GM21576 (cell line): ENCODE measurements at regions not wholly inside any gene's neighbourhood (a gene's known extent, or its start where the extent isn't known, plus 50 kb on each side); places are given as distances from the start of the nearest gene placed in this dataset.
"Not testable (repeated sequence)": the region's sequence is repeated elsewhere in the genome, so short reads cannot be mapped to it uniquely, and the experiment has no call there.

ENCODE experiments used
- ATAC-seq: cut with Tn5 transposase; IDR thresholded peaks from one replicate; pipeline ENCODE4 v1.9.1; 2021; ENCODE audit warnings: mild to moderate bottlenecking, moderate library complexity; ENCODE audit not compliant: unreplicated experiment

DNA sequence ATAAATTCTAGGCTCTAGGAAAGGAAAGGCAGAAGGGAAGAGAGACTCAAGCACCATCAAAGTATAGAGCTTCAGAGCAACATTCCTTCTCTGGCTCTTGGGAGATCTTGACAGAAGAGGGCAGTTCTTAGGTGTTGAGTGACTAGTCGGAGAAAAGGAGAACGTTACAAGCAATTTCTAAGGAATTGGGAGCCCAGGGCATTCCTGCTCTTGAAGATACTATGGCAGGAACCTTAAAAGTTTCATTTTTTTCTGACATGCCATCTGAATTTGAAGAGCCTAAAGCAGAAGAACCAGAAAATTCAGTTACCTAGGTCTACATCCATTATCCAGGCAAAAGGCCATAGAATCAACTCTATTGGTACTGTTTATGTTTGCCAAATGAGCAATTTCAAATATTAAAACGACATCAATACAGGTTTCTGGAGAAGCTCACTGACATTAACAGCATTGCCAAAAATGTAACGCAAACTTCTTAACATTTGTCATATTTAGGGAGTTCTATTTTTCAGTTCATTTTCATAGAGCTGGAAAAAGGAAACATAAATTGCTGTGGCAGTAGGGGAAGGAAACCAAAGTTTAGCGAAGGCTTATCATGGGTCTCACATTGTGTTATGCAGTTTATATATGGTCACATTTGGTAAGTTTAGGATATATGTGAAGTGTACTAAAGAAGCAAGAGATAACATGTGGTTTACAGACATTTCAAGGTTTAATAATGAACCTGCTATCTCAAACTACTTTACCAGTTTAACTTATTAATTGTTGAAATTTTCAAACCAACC, 210.1 kb upstream of the NRIP1 start:
- no peak for ATAC-seq

DNA sequence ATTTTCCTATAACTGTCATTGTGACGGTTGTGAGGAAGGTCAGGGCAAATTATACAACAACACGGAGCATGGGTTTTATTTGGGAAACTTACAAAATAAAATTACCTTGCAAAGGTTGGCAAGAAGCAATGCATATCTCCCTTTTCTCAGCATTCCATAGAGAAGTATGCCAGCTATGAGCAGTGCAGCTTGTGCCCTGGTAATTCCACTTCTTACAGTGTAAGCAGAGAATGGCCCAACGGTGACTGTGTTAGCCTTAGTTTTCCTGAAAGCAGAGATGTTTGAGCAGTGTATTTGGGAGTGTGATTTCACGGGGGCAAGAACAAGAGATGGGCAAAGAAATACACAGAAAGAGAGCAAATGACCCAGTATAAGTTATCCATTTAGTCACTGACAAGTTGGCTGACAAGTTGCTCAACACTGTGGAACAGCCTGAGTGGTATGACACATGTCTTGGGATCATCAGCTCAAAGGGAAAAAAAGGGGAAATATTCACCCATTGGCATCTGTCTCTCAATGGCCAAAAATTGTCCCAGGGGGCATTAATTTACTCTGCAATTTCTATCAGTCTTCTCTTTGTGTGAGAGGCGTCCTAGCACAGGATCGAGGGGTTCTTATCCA, 210.9 kb upstream of the NRIP1 start:
- no peak for ATAC-seq

DNA sequence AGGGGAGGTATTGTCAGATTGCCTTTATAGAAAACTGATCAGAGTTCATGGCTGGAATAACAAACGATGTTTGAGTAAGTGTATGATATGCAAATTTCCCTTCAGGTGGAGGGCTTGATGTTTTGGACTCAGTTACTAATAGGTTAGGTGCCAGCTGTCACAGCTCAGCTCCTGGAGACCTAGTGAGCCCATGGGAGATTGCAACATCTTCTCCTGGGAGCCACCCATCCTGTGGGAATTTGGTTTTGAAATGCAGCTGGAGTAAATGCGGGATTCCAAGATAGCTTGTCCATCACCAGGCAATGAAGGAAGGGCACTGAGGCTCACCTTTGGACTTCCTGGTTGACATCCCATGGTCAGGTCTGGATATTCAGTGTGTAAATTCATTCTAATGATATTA, 211.4 kb upstream of the NRIP1 start:
- no peak for ATAC-seq

DNA sequence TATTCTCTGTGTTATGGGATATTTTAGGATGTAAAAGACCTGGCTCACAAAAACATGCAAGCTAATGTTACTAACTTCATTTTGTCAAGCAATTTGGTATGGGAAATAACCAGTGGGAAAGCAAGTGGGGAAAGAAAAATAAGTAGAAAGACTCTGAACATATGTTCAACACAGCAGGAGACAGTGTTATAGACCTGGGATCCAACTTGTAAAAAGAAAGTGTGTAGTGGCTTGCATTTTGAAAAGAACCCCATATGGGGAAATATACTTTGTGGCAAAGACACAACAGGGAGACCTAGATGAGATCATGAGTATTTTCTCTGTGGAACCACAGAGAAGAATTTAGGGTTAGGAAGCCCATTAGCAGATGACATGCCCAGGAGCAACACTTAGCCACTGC, 212.7 kb upstream of the NRIP1 start:
- ATAC-seq = no peak

DNA sequence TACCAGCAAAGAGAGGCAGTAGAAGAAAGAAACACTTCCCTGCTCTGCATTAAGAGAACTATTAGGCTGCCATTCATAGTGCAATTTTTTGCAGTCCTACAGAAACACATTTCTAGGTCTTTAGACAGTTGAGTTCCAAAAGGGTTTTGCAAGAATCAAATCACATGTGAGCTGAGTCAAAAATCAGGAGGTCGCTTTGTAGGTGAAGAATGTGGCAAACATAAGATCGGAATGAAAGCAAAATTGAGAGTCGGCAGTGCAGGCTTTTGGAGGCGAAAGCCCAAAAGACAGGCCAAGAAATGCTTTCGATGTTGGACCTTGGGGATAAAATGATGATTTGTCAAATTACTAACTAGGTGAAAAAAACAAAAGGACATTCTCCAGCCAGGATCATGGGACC, 213.5 kb upstream of the NRIP1 start:
- ATAC-seq = no peak

DNA sequence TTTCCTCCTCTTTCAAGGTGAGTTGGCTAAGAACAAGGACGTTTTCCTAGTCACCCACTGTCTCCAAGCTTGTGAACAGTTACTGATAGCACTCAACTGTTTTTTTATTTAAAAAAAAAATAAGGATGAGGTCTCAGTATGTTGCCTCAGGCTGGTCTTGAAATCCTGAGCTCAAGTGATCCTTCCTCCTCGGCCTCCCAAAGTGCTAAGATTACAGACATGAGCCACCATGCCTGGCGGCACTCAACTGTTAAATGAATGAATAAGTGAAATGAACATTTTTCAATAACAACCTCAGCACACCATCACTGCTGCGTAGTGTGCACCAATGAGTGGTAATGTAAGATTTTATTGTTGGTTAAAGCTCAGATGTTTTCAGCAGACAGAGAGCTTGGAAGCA, 214.1 kb upstream of the NRIP1 start:
- ATAC-seq = no peak

DNA sequence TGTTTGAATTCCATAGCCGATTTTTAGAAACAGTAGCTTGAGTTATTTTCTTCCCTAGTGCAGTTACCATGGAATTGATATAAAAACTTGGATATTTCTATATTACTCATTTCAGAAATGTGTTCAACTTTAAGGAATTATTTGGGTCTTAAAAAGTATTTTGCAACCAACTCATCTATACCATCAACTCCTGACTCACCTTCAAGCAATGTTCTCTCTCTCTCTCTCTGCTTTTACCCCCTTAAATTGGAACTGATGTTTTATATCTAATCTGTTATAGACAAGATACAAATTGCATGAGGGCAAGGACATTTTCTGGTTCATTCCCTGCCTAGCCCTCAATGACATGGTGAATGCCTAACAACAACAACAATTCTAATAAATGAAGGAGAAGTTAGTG, 214.7 kb upstream of the NRIP1 start:
- ATAC-seq = no peak

DNA sequence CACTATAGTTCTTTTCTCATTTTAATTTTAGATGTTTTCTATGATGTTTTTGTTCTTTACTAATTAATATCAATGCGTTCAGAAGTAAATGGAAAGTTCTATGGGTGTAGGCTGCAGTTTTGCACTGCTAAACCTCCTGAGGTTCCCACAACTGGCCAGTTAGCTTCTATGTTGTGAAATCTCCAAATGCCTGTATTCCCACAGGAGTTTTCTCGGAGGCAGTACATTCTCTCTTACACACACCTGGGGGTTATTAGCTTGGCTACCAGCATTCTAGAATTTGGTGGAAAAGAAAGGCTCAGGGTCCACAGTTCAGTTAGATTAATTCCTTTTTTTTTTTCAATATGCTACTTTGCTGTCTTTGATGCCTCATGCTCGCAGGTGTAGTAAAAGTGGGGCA, 216.9 kb upstream of the NRIP1 start:
- no peak for ATAC-seq

DNA sequence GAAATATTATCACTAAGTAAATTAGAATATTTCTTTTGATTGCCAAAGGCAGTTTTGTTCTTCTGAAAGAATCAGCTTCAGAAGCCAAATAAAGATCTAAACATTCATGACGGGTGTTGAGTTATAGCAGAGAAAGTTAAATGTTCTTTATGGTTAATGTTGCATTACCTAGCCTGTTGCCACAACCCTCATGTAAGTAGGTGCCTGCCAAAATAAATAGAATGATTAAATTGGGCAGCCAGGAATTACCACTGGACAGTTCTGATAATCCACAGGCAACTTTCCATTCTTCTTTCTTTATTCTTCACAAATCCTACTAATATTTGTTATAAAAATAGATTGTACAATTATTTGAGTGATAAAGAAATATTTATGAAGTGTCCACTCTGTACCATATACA, 217.9 kb upstream of the NRIP1 start:
- no peak for ATAC-seq

DNA sequence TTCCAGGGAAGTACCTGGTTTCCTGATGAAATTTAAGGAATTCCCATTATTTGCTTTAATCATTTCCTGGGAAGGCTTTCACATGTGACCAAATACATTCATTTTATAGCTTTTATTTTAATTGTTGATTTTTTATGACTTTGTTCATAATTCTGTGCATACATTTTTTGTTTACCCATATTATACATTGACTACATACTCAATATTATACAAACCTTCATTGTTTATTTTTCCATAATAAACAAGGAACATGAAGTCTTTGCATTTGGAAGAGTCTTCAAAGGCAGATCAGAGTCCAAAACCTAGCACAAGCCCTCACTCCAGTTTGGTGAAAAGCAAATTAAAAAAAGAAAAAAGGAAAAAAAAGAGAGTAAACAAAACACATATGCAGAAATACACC, 218.3 kb upstream of the NRIP1 start:
- ATAC-seq = no peak

DNA sequence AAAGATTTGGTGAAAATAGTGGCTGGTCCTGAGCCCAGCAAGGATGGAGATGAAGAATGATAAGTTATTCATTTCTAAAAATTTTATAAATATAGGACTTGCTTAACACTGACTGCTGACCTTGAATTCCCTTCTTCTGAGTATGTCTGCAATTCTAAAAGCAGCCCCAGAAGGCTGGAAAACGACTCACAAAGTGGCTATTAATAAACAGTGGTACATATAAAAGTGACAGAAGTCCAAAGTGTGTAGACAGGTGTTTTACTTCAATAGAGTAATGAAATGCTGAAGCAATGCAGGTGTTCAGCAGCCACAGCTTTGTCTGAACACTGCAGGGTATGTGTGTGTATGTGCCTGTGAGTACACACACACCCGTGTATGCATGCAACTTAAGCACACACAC, 219.0 kb upstream of the NRIP1 start:
- no peak for ATAC-seq

DNA sequence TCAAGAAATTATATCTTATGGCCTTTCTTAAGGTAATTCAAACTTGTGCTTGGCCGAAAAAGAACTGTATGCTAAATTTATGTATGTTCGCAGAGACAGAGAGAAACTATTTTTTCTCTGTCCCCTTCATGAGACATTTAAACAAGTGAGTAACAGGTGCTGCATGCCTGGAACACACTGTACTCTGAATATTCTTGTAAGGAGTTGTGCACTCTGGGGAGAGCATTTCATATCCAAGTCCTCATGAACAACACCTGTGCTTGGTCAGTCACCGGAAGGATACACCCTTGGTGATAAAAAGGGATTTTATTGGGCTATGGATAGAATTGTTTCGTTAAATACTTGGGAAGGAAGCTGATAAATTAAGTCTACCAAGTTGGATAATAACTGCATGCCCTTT, 220.8 kb upstream of the NRIP1 start:
- no peak for ATAC-seq

DNA sequence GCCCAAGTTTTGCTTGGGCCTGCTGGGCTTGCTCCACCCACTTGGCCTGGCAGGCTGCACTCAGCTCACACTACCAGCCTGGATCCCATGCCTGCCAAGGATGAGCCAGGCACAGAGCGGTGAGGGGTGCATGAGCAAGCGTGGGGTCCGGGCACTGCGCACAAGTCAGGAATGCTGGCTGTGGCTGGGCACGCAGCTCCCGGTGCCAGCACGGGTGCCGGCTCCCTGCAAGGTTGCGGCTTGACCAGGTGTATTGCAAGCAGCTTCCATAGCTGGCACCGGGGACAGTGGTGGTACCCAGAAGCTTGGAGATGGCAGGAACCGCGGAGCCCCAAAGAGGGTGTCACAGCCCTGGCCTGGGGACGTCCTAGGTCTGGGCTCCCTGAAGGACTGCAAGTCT, 224.4 kb upstream of the NRIP1 start:
- ATAC-seq = no peak

DNA sequence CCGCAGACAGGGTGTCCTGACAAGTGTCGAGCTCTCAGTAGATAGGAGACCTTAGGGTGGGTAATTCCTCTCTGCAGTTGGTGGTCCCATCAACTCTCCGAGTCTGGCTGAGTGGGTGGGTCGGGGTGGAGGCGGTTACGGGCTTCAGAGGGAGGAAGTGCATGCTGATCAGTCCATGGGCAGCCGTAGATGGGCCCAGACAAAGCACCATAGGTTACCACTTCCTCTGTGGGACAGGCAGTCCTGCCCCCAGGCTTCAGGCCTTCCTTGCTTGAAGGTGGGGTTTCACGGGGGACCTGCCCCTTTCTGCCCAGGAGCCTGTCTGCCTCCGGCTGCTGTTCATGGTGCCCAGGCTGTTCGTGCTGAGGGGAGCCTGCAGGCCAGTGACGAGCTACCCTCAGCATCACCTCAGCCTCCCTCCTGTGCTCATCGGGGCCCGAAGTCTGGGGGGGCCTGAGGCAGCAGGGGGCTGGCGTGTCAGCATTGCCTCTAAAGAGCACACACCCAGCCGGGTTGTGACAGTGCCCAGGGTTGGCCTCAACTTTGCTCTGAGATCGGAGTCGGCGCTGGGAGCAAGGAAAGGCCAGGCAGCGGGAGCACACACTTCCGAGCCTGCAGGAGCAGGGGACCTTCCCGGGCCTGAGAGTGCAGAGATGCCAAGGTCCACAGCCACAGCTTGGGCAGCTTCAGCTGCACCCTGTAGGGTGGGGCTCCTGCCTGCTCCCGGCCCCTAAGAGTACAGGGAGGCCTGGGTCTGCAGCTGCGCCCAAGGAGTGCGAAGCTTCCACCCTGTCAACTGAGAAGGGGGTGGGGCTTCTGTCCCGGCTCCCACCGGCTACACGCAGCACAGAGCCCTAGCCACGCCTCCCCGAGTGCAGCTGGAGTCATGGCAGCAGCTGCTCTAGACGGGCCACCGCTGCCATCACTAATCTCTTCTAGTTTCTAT, 225.4 kb upstream of the NRIP1 start:
- no peak for ATAC-seq

DNA sequence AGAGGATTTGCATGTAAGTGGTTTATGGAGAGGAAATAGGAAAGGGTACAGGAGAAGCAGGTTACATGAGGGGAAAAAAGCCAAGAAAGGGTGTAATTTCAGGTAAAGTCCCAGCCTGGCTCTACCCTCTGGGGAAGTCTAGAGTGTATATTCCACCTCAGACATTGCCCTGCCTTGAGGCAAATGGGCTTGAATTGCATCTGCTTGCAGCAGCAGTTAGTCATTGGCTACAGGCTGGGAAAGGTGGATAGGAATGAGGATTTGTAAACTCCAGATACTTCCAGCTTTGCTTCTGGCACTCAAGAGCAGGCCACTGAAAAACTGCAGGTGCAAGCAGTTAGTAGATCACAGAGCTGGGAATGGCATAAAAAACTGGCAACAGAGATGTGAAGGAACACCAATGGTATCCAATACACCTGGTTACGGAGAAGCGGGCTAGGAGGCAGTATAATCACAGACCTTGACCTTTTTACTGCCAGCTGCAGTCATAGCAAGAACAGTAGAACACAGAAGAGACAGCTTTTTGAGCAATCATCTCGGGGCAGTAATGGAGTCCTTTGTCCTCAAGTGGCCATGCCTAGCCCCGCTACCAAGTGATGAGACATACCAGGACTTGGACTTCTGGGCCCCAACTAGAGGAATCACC, 226.9 kb upstream of the NRIP1 start:
- ATAC-seq = no peak

DNA sequence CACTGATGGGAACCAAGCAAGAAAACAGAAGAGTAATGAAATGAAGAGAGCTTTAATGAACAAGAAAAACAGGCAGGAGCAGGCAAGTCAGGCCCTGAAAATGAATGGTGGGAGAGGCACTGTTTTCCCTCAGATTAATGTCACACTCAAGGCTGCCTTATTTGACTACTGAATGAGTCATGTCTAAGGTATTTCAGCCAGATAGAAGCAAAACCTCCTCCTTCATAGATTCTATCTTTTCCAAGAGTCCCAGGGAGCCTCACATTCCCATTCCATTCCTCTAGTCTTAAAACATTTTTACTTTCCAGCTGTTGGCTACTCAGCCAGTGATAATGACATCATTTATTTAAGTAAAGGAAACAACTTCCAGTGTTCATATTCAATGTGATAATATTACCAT, 228.4 kb upstream of the NRIP1 start:
- ATAC-seq = no peak

DNA sequence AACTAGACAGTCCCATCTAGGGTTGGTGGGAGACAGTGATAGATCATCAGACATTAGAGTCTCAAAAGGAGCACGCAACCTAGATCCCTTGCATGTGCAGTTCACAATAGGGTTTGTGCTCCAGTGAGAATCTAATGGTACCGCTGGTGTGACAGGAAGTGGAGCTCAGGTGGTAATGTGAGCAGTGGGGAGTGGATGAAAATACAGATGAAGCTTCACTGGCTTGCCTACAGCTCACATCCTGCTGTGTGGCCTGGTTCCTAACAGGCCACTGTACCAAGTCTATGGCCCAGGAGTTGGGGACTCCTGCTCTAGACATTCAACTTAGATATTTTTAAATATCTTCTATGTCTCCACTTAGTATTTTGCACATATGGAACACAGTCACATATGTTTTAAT, 231.1 kb upstream of the NRIP1 start:
- ATAC-seq = no peak

DNA sequence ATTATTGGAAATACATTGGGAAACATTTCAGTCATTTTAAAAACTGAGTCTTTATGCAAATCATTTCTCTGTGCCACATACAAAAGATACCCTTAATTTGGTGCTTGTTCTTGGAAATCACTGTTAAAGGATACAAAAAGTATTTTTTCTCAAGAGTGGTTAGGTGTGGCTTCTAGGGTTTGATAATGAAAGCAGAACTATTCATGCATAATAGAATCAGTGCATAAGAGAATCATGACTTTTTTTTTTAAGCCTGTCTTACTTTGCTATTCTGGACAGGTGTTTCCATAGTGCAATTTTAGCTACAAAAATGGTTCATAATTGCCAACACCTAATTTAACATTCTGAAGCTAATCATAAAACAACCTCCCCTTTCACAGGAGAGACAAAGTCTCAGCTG, 233.0 kb upstream of the NRIP1 start:
- ATAC-seq = no peak

DNA sequence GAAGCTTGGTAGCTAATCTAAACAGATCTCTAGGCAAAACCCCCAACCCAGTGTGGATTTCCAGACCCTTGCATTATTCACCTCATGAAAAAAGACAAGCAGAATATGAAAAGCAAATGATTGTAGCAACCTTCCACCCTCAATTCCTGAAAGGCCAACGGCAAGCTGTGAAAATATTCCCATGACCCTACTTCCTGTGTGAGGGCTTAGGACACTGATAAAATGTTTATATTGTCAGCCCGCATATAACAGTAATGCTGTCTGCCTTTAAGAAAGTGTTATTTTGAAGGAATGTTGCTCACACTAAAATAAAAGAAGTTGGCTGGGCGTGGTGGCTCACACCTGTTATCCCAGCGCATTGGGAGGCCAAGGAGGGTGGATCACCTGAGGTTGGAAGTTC, 233.5 kb upstream of the NRIP1 start:
- ATAC-seq = no peak

DNA sequence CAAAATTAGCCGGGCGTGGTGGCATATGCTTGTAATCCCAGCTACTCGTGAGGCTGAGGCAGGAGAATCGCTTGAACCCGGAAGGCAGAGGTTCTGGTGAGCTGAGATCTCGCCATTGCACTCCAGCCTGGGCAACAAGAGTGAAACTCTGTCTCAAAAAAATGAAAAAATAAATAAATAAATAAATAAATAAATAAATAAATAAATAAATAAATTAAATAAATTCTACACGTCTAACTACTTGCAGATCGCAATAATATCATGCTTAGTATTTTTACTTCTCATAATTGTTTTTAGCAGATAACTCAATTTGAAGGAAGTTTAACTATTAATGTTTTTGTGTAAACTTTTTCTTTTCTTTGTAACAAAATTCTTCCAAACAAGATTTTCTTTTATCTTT, 234.0 kb upstream of the NRIP1 start:
- not testable (repeated sequence) for ATAC-seq

DNA sequence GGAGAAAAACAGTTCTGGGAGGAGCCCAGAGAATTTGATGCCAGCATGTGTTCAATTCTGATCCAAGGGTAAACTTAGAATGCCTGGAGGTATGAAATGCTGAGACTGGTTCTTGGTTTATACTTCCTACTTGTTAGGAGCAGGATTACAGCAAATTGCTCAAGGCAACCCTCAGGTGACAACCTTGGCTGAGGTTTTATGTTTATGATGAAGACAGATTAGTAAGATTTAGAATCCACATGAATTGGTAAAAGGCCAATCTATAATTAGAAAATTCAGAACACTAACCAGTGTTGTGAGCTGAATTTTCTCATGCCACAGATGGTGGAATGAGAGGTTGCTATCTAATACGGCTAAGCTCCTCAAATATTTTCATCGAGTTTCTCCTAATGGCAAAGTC, 235.3 kb upstream of the NRIP1 start:
- no peak for ATAC-seq
